ENCODE measurements at regions not wholly inside any gene's neighbourhood (a gene's known extent, or its start where the extent isn't known, plus 50 kb on each side); places are given as distances from the start of the nearest gene placed in this dataset.

DNA sequence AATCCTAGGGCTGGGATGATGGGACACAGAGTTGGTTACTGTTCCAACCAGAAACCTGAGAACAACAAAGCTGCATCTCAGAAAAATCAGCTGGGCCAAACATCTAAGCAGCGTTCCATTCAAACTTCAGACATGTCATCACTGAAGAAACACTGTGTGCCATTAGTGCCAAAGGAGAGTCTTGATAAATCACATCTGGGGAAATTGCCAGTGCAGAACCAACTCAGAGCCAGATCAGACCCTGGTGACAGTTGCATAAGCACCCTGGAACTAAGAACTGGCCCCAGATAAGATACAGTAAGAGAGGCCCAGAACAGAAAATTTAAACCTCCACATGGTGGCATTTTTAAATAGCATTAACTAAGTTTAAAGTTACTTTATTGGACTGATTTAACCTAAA, 482.8 kb downstream of the PRKD1 start:
- no peak overlapping the region for H3K4me3 ChIP-seq (ENCODE audit: low read depth, low read length)
- in situ Hi-C loops (cut with HindIII; ENCODE audit: low sequenced_read_pairs) = no loop called here
- DNase-seq (ENCODE audit: low read depth, low spot score) = no peak
- TF ChIP-seq, protein P1, sequence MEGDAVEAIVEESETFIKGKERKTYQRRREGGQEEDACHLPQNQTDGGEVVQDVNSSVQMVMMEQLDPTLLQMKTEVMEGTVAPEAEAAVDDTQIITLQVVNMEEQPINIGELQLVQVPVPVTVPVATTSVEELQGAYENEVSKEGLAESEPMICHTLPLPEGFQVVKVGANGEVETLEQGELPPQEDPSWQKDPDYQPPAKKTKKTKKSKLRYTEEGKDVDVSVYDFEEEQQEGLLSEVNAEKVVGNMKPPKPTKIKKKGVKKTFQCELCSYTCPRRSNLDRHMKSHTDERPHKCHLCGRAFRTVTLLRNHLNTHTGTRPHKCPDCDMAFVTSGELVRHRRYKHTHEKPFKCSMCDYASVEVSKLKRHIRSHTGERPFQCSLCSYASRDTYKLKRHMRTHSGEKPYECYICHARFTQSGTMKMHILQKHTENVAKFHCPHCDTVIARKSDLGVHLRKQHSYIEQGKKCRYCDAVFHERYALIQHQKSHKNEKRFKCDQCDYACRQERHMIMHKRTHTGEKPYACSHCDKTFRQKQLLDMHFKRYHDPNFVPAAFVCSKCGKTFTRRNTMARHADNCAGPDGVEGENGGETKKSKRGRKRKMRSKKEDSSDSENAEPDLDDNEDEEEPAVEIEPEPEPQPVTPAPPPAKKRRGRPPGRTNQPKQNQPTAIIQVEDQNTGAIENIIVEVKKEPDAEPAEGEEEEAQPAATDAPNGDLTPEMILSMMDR (IDR thresholded peaks at IDR 0.05; ENCODE audit: low read depth, low read length) = no peak

DNA sequence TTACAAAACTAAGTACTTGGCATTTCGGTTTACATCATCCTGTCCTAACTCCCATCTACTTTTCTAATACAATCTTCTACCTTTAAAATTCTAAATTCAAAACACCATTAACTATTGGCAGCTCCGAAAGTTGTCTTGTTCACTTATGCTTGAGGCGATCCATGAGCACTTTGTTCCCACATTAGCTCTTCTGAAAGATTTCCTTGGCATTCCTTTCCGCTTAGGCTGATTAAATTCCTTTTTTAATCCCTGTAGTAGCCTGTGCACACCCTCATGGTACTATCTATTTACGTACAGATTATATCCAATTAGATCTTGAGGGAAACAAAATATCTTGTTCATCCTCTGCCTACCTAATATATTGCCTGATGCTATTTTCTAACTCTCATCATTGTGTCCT, 480.7 kb downstream of the PRKD1 start:
- in situ Hi-C loops (cut with HindIII; ENCODE audit: low sequenced_read_pairs) = no loop called here
- TF ChIP-seq, protein P1 (IDR thresholded peaks at IDR 0.05; ENCODE audit: low read depth, low read length) = no peak
- H3K4me3 ChIP-seq (ENCODE audit: low read depth, low read length) = no peak overlapping the region
- no peak for DNase-seq (ENCODE audit: low read depth, low spot score)

DNA sequence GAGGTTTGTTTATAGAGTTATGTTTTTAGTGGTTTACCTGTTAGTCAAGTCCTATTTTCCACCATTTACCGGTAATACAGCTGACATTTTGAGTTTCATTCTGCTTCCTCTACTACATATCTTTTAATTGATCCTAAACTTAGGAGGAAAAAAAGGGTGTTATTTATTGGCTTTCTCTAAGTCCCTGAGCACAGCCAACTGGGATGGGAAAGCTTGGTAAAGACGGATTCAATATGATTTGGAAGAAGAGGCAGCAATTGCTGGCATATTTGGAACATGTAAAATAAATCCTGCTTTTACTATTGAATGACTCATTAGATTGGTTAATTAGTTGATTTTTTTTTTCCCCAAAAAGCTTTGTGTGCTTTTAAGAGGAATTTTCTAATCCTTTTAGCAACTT, 475.7 kb downstream of the PRKD1 start:
- no peak overlapping the region for H3K4me3 ChIP-seq (ENCODE audit: low read depth, low read length)
- TF ChIP-seq, protein P1 (IDR thresholded peaks at IDR 0.05; ENCODE audit: low read depth, low read length) = no peak
- in situ Hi-C loops (cut with HindIII; ENCODE audit: low sequenced_read_pairs) = no loop called here
- DNase-seq (ENCODE audit: low read depth, low spot score) = no peak

DNA sequence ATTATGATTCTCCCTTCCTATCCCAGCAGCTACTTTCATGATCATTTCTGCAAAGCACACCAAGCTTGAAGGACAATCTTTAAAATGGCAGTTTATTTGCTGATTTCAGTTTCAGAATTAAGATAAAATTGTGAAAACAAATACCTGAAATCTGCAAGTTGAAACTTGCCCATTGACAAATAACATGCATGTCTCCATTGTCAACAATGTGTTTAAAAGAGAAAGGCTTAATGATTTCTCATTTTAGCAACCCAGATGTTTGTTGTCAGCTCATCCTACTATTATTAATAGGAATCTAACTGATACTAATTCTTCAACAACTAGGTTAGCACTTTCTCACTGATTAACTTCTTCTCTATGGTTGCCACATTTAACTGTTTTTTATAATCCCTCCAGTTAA, 474.6 kb downstream of the PRKD1 start:
- H3K4me3 ChIP-seq (ENCODE audit: low read depth, low read length) = no peak overlapping the region
- TF ChIP-seq, protein P1 (IDR thresholded peaks at IDR 0.05; ENCODE audit: low read depth, low read length) = no peak
- in situ Hi-C loops (cut with HindIII; ENCODE audit: low sequenced_read_pairs) = no loop called here
- DNase-seq (ENCODE audit: low read depth, low spot score) = no peak

DNA sequence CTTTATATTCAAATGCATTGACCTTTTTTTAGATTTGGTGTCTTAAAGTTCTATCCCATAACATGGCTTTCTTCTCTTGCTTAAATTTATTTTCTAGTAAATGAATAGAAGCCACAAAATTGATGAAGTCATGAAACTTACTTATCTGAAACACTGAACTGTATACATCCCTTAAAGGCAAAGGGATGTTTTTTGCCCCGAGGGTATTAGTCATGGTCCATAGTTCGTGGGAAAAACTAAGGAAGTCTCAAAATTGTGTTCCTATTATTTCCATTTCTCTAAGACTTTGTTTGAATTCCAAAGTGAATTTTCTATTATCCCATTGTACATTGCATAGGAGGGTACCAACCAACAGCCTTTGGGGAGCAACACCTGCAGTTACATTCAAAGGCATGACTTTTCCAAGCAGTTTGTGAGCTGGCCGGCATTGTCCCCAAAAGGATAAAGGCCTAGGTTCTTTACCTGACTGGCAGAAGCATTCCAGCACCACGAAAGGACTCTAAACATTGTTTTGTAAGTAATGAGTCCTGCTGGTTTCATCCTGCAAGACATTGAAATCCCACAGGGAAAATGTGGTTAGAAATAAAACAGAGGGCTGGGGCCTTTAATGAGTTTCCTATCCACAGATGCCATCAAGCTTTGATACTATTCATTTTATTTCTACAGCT, 473.5 kb downstream of the PRKD1 start:
- TF ChIP-seq, protein P1 (IDR thresholded peaks at IDR 0.05; ENCODE audit: low read depth, low read length) = no peak
- H3K4me3 ChIP-seq (ENCODE audit: low read depth, low read length) = no peak overlapping the region
- in situ Hi-C loops (cut with HindIII; ENCODE audit: low sequenced_read_pairs) = no loop called here
- DNase-seq (ENCODE audit: low read depth, low spot score) = no peak

DNA sequence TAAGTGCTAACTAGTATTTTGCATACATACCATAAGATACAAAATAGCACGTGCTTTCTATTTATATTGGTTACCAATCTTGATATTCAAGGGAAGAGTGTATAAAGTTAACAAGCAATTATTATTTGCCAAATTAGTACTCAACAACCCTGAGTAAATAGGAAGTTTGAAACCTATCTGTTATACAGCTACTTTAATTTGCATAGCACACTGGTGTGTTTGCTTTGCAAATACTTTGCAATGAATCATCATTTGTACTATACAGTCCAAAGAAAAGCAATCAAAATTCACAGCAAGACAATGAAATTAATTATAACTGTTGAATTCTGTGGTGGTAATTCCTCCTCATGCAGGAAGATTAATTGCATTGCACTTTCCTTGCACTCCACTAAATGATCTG, 469.1 kb downstream of the PRKD1 start:
- H3K4me3 ChIP-seq (ENCODE audit: low read depth, low read length) = no peak overlapping the region
- in situ Hi-C loops (cut with HindIII; ENCODE audit: low sequenced_read_pairs) = no loop called here
- DNase-seq (ENCODE audit: low read depth, low spot score) = peak; percentile 11
- TF ChIP-seq, protein P1 (IDR thresholded peaks at IDR 0.05; ENCODE audit: low read depth, low read length) = no peak

Measured in astrocyte of the spinal cord (primary cell).